ENCODE measurements at regions not wholly inside any gene's neighbourhood (a gene's known extent, or its start where the extent isn't known, plus 50 kb on each side); places are given as distances from the start of the nearest gene placed in this dataset.

DNA sequence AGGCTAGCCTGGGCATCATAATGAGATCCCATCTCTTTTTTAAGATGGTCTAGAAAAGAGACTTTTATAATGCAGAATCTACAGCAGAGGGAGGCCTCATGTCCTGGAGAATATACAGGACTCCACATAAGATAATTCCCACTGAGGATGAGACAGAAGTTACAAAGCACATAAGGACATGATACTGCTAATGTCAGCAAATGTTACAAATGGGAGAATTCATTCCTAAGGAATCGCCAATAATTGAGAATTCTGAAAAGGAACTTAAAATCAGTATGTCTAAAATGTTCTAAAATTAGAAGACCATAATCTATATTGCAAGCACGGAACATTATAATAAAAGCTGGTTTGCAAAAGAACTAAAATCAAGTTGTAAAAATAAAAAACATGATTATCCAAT lies 131.6 kb upstream of the PKDCC start:
- DNase-seq (ENCODE audit: extremely low read depth in 1 of 2, low read depth in 1 of 2): no peak

DNA sequence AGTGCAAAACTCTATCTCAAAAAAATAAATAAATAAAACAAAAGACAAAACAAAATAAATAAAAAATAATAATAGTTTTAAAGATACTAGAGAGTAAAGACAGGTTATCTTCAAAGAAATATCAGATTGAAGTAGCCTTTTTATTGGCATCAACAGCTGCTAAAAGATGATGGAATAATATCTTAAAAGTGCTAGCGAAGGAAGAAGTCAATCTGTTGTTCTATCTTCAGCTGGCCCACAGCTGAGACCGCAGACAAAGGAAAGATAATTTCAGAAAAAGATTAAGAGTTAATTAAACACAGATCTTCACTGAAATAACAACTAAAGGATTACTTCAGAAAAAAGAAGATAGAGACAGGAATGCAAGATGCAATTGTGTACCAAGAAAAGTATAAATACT lies 130.2 kb upstream of the PKDCC start:
- DNase-seq (ENCODE audit: extremely low read depth in 1 of 2, low read depth in 1 of 2): no peak

DNA sequence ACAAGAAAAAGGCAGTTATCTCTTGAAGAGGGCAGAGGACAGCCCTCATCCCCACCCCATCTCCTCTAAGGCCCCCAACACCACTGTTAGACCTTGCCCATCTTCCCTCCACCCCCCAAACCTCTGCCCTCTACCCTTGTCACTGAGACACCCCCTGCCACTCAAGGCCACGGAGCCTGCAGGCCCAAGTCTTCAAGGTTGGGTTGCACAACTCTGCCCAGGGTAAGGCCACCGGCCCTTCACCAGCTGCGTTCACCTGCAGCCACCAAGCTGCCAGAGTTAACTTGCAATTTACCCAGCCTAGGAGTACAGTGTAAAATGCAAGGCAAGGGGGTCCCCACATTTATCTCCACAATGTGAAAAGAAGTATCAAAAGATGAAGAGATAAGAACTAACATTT lies 128.7 kb upstream of the PKDCC start:
- no peak for DNase-seq (ENCODE audit: extremely low read depth in 1 of 2, low read depth in 1 of 2)

DNA sequence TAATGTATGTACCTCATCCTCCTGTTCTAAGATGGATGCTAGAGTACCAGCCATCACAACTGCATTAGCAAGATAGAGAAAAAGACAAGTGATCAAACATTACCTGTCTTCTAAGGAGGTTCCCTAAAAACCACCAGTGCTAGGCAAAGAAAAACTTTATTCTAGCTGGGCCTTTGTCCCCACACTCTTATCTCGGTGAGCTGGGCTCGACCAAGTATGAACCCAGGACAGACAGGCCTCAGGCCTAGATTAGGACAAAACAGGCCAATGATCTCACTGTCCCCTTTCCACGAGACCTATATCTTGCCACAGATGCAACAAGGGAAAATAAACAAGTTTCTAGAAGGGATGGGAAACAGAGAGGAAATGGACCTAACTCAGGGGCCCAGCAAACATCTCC lies 127.6 kb upstream of the PKDCC start:
- DNase-seq (ENCODE audit: extremely low read depth in 1 of 2, low read depth in 1 of 2): no peak

DNA sequence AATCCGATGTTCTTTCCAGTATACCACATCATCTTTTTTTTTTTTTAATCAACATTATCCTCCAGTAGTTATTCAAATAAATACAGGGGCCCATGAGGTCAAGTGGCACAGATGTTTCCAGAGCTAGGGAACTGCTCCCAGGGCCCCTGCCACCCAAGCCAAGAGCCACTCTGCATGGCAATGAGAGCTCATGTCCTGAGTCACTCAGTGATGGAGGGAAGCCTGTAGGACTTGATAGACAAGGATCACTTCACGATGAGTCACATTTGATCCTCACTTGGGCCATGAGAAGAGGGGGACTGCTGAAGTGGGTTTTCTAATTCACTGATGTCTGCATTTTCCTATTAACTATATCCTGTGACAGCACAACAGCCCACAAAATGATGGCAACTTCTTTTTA lies 127.0 kb upstream of the PKDCC start:
- no peak for DNase-seq (ENCODE audit: extremely low read depth in 1 of 2, low read depth in 1 of 2)

DNA sequence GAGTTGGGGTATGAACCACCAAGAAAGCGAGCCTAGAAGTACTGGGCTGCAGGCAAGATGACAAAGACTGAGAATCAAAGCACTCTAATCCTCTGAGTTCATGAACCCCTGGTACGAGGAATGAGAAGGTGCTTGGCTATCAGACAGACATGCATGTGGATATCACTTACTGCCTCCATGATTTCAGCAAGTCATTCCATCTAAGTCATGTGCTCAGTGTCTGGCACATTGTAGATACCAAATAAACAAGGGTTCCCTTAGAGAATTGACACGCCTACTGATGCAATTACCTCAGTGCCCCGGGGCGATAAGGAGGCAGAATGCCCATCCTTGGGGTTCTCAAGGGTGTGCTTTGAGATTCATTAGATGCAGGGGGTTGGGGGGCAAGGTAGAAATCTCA lies 125.6 kb upstream of the PKDCC start:
- DNase-seq (ENCODE audit: extremely low read depth in 1 of 2, low read depth in 1 of 2): no peak

DNA sequence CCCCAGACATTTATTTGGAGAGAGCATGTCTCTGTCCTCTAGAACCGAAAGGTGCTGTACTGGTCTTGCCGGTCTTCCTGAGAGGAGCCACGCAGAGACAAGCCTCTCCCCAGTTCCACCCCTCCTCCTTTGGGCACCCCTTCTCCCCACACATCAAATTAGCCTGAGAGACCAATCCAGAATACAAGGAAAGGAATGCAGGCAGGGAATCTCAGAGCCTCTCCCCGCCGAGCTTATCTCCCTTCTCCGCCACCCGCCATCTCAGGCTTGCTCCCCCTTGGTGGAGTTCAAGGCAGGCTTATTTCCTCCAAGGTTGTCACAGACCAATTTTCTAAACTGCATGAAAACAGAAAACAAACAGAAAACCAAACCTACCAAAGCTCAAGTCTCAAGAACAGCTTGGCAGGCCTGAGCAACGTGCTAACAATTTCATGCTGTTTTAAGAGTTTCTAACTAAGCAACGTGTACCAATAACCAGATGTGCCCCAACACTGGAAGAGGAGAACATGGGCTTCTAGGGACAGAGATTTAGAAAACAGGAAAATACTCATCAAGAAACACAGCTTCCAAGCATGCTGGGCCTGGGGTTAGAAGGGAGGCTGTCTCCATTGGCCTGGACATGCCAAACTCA lies 124.5 kb upstream of the PKDCC start:
- DNase-seq (ENCODE audit: extremely low read depth in 1 of 2, low read depth in 1 of 2): no peak

DNA sequence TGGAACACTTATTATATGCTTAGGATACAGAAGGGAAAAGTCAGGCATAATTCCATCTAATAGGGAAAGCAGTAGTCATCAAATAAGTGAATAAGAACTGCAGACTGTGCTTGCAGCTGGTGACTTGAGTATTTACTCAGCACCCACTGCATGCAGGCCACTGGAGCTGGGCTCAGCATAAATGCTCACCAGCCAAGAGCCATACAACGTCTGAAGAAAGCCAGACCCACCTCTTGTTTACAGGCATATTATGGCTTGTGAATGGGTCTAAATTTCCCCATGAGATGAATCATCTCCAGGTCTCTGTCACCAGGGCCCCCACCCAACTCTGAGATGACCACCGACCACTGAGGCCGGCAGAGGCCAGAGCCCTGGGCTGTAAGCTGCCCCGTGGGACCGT lies 123.8 kb upstream of the PKDCC start:
- DNase-seq (ENCODE audit: extremely low read depth in 1 of 2, low read depth in 1 of 2): no peak

DNA sequence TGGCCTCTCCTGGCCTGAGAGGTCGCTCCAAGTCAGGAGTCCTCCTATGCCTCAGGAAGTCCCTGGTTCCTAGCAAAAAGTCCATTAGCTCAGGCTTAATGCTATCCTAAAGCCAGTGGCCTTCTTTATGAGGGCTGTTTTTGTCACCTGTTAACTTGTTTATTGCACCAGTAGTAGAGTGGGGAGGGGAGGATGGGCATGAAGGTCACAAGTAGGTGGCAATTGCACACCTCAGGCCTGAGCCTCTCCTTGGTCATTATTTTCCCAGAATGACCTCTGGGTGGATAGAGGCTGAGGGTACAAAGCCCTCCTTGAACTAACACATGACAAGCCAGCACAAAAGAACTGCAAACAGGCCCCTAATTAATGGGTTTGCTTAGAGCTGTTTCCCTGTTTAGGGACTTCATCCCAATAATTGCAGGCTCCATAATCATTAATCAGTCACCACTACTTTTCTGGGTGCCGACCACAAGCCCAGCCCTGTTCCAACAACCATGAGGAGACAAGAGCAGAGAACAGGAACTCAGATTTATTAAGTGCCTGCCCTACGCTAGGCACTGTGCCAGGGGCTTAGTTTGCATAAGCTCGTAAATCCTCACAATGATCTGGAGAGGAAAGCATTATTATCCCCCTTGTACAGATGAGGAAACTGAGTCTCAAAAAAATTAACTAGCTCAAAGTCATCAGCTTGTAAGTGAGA lies 123.0 kb upstream of the PKDCC start:
- DNase-seq (ENCODE audit: extremely low read depth in 1 of 2, low read depth in 1 of 2): no peak

DNA sequence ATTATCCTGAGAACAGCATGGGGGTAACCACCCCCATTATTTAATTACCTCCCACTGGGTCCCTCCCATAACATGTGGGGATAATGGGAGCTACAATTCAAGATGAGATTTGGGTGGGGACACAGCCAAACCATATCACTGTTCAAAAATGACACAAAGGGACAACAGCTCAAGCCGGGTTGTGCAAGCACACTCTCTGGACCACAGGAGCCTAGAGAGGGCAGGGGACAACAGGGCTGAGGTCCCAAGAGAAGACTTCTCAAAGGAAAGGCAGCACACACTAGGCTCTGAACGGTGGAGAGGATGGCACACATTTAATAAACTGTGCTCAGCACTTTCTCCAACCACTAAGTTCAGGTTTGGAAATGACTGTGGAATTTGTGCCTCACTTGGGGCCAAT lies 122.1 kb upstream of the PKDCC start:
- no peak for DNase-seq (ENCODE audit: extremely low read depth in 1 of 2, low read depth in 1 of 2)

DNA sequence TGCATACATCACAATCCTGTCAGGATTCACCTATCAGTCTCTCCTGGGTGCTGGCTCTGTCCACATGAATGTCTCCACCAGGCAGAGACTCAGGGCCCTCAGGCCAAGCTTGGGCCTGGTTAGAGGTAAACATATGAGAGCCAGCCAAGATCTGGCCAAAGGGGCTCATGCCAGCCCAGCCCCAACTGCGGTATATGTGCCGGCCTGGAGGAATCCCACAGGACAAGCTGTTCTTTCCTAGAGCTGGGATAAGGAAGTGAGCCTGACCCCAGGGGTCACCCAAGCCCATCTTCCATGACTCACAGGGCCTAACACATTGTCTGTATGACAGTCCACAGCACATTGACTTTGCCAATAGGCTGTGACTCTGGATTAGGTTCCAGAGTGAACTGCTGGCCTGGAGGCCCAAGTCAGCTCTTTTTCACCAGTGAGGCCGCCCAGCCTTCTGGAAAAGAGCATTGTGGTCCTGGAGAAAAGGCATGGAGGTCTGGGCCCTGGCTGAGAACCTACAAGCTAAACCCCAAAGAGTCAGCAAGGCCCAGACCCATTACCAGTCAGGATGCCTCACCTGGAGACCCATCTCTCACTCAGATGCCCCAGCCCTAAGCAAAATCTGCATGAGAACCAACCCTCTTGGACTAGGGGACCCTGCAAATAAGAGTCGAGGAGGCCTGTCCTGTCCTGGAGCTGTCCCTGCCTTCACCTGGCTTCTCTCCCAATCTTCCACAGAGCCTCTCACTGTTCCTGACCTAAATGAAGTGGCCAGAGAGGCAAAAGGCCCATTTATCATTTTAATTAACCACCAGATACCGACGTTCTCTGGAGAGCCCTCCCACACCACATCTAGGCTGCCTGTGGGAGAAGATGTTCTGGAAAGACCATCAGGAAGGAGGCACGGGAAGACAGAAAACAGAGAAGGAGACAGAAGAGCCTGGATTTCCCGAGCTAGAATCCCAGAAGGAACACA lies 120.9 kb upstream of the PKDCC start:
- DNase-seq (ENCODE audit: extremely low read depth in 1 of 2, low read depth in 1 of 2): no peak

DNA sequence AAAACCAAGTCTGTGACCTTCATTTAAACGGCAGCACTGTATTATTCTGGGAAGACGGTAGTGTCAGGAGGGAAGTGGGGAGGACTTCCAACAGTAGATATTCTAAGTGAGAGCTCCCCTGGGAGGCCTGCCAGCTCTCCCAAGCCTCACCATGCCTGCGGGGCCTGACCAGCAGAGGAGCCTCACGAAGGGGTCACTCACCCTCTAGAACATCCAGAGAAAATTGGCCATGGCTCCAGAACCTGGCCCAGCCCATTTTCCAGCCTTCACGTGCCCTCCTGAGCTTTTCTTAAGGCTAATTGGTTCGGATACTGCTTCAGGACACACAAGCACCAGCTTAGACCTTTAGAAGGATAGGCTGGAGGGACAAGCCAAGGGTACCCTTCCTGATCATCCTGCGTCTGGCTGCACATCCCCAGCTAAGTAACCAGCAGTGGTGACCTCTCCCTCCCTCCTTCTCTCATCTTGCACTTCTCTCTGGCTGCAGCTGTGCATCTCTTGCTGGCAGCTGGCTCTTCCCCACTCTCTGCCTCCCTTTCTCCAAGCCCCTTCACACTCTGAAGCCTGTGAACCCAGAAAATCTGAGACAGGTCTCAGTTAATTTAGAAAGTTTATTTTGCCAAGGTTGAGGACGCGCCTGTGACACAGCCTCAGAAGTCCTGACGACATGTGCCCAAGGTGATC lies 120.1 kb upstream of the PKDCC start:
- no peak for DNase-seq (ENCODE audit: extremely low read depth in 1 of 2, low read depth in 1 of 2)

DNA sequence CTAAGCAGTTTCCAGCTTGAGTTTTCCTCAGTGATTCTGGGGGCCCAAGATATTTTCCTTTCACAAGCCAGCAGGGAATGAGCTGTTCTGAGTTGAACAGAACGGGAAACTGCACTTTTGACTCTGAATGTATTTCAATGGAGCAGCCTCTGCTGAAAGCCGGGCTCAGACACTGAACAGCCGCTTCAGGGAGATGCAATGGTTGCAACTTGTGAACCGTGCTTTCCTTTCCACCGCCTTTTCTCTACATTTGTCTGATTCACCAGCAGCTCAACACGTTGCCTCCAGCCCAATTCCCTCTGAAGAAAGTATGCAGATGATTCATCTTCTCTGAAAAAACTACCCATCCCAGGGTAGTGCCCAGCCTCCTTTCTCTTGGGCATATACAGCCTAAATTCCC lies 119.3 kb upstream of the PKDCC start:
- DNase-seq (ENCODE audit: extremely low read depth in 1 of 2, low read depth in 1 of 2): no peak

DNA sequence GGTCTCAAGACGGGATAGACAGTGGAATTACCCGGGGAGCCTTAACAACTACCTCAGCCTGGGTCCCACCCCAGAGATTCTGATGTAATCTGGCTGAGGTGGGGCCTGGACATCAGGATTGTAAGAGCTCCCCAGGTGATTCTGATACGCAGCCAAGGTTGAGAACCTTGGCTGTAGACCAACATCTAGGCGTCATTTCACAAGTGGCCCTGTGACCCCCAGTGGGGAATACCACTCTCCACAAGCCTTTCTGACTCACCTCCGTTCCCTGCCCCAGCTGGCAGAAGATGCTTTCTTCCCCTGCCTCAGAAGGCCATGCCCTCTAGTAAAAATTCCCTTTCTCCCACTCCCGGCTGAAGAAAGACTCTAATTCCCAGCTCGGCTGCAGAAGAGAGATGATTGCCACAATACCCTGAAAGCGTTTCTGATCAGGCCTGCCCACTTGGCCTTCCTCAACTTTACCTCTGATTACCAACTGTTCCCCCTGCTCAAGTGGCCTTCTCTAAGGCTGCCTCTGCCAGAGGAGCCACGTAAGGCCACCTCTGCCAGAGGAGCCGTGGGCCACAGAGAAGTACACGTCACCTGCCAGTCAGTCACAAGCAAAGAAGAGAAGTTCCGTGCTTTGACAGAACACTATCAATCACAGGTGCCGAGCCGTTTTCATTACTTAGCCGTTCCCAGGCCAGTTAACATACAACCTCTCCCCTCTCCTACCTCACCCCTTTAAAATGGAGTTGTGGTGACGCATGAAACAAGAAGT lies 116.8 kb upstream of the PKDCC start:
- no peak for DNase-seq (ENCODE audit: extremely low read depth in 1 of 2, low read depth in 1 of 2)

DNA sequence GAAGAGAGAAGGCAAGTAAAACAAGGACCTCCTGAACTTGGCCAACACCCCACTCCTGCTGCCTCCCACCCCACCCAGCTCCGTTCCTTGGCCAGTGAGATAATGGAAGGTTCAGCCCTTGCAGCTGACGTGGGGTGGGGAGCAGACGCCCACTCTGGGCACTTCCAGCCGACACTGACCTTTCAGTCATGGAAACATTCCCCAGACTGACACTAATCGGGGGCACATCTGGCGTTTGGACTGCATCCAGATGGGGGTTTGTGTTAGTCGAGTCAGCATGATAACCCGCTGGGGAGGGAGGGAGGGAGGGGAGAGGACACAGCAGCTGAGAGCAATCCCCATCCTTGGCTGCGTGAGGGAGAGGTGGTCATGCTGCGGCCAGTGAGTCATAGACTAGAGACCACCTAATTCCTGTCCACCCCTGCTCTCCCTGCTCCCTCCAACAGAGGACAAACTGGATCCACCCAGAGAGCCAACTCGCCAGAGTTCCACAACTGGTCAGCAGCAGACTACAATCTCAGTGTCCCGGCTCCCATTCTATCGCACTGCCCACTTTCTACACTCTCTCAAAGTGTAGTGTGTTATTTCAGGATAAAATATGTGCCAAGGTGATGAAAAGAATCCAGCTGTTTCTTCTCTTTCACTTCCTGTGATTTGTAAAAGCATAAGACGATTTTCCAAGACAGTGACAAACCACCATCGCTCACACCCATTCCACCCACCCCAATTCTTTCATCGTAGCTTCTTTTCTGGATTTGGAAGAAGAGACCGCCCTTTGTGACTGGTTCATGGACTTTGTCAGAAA lies 115.4 kb upstream of the PKDCC start:
- DNase-seq (ENCODE audit: extremely low read depth in 1 of 2, low read depth in 1 of 2): no peak

DNA sequence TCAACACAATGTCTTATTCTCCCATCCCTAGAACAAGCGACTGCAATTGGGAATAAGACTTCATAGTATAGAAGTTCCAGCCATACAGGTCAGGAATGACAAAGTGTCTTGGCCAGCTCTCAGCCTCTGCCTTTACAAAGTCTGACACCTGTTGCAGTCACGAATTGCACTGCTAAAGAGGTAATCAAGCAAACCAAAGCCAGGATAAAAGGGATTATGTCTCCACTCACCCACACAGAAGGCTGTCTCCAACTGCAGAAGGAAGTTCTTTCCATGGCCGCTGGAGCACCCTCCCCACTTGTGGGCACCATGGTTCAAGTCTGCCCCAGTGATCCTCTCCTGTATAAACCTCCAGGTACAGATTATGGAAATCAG lies 114.8 kb upstream of the PKDCC start:
- DNase-seq (ENCODE audit: extremely low read depth in 1 of 2, low read depth in 1 of 2): no peak

DNA sequence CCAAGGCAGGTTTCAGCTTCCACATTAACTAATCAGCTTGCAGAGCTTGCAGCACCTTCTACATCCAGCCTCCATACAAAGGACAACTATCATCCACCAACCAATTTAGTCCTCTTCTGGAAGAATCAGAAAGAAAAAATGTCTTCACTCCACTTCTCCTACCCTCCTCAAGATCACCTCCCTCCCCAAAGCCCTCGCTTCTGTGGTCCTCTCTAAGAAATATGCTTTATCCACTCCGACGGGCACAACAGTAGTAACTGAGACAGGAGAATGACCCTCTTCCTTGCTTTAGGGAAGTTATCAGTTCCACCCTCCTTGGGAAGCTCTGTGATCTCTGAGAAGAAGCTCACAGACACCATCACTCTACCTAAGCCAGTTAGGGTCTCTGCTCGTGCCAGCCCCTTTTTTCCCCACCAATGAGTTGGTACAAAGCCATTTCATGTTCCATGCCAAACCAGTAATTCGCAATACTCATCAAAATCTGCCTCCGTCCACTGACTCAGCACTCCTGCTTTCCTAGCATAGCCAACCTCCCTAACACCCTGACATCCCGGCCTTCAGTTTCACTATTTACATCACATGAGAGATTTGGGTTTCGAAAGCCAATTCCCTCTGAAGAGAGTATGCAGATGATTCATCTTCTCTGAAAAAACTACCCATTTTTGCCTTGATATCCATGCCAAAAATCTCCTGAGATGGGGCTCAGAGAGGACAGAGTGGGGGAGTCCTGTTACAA lies 114.1 kb upstream of the PKDCC start:
- no peak for DNase-seq (ENCODE audit: extremely low read depth in 1 of 2, low read depth in 1 of 2)

DNA sequence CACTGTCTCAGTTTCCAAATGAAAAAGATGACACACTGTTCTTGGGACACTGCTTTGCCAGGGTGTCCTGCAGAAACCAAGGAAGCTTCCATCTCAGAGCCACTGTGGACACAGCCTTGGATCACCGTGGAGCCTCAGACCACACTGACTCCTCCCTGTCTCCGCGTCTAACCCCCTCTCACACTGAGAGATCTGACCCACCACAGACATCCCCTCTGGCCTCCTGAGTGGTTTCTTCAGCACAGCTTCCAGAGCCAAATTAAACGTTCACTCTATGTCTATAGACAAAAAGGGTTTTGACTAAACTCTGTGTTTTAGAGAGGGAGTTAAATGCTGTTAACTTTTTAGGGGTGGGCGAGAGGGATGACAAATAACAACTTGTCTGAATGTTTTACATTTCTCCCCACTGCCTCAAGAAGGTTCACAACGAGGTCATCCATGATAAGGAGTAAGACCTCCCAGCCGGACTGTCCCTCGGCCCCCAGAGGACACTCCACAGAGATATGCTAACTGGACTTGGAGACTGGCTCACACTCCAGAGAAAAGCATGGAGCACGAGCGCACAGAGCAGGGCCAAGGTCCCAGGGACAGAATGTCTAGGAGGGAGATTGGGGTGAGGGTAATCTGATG lies 113.4 kb upstream of the PKDCC start:
- no peak for DNase-seq (ENCODE audit: extremely low read depth in 1 of 2, low read depth in 1 of 2)

DNA sequence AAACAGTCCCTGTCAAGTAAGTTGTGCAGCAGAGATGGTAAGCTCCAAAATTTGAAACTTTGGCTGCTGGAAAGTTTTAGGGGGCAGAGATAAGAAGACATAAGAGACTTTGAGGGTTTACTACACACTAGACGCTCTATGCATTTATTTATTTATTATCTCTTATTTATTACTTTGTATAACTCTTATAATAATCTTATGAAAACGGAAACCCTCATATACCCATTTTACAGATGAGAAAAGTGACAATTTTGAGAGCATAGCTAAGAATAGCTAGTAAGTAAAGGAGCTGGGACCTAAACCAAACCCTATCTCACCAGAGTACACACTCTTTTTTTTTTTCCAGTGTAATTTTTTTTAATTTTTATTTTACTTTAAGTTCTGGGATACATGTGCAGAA lies 112.8 kb upstream of the PKDCC start:
- DNase-seq (ENCODE audit: extremely low read depth in 1 of 2, low read depth in 1 of 2): no peak
